ENCODE measurements at regions not wholly inside any gene's neighbourhood (a gene's known extent, or its start where the extent isn't known, plus 50 kb on each side); places are given as distances from the start of the nearest gene placed in this dataset.

- TF ChIP-seq REST (IDR thresholded peaks at IDR 0.05; ENCODE audit: insufficient read depth in 1 of 2, low read depth in 2 of 2, low read length in 2 of 2) (no peak), POLR2AphosphoS5 (IDR thresholded peaks at IDR 0.05; ENCODE audit: low read depth, low read length) (no peak), TAF1 (IDR thresholded peaks at IDR 0.05; ENCODE audit: borderline replicate concordance, insufficient read depth, low read length) (no peak), SIN3A (IDR thresholded peaks at IDR 0.05; ENCODE audit: borderline replicate concordance, insufficient read depth, low read length) (no peak)
These were observed 808.8 kb downstream of the GALC start for GRCh38 chr14:87184180-87184579.

GRCh38 chr14:87181288-87181687, 811.7 kb downstream of the GALC start:
- TF ChIP-seq REST (IDR thresholded peaks at IDR 0.05; ENCODE audit: insufficient read depth in 1 of 2, low read depth in 2 of 2, low read length in 2 of 2) (no peak), POLR2AphosphoS5 (IDR thresholded peaks at IDR 0.05; ENCODE audit: low read depth, low read length) (no peak), TAF1 (IDR thresholded peaks at IDR 0.05; ENCODE audit: borderline replicate concordance, insufficient read depth, low read length) (no peak), SIN3A (IDR thresholded peaks at IDR 0.05; ENCODE audit: borderline replicate concordance, insufficient read depth, low read length) (no peak), FOXP2 (optimal IDR thresholded peaks at IDR 0.05; ENCODE audit: borderline replicate concordance, extremely low read depth, extremely low read length, insufficient read depth) (no peak)

- no peak for TF ChIP-seq SIN3A (IDR thresholded peaks at IDR 0.05; ENCODE audit: borderline replicate concordance, insufficient read depth, low read length)
- no peak for TF ChIP-seq FOXP2 (optimal IDR thresholded peaks at IDR 0.05; ENCODE audit: borderline replicate concordance, extremely low read depth, extremely low read length, insufficient read depth)
- TF ChIP-seq POLR2AphosphoS5 (IDR thresholded peaks at IDR 0.05; ENCODE audit: low read depth, low read length): no peak
- no peak for TF ChIP-seq TAF1 (IDR thresholded peaks at IDR 0.05; ENCODE audit: borderline replicate concordance, insufficient read depth, low read length)
- no peak for TF ChIP-seq REST (IDR thresholded peaks at IDR 0.05; ENCODE audit: insufficient read depth in 1 of 2, low read depth in 2 of 2, low read length in 2 of 2)
These were observed 813.0 kb downstream of the GALC start for GRCh38 chr14:87179936-87180335.

- TF ChIP-seq TAF1 (IDR thresholded peaks at IDR 0.05; ENCODE audit: borderline replicate concordance, insufficient read depth, low read length) (no peak), FOXP2 (optimal IDR thresholded peaks at IDR 0.05; ENCODE audit: borderline replicate concordance, extremely low read depth, extremely low read length, insufficient read depth) (no peak), SIN3A (IDR thresholded peaks at IDR 0.05; ENCODE audit: borderline replicate concordance, insufficient read depth, low read length) (no peak), REST (IDR thresholded peaks at IDR 0.05; ENCODE audit: insufficient read depth in 1 of 2, low read depth in 2 of 2, low read length in 2 of 2) (no peak), POLR2AphosphoS5 (IDR thresholded peaks at IDR 0.05; ENCODE audit: low read depth, low read length) (no peak)
These were observed 814.7 kb downstream of the GALC start for GRCh38 chr14:87178277-87178676.

GRCh38 chr14:87175175-87175574, 817.8 kb downstream of the GALC start:
- TF ChIP-seq REST (IDR thresholded peaks at IDR 0.05; ENCODE audit: insufficient read depth in 1 of 2, low read depth in 2 of 2, low read length in 2 of 2) (no peak), POLR2AphosphoS5 (IDR thresholded peaks at IDR 0.05; ENCODE audit: low read depth, low read length) (no peak), FOXP2 (optimal IDR thresholded peaks at IDR 0.05; ENCODE audit: borderline replicate concordance, extremely low read depth, extremely low read length, insufficient read depth) (no peak), TAF1 (IDR thresholded peaks at IDR 0.05; ENCODE audit: borderline replicate concordance, insufficient read depth, low read length) (no peak), SIN3A (IDR thresholded peaks at IDR 0.05; ENCODE audit: borderline replicate concordance, insufficient read depth, low read length) (no peak)

Measured in PFSK-1 (cell line).